Spleen (tissue), 7 donors: ENCODE measurements at regions not wholly inside any gene's neighbourhood (a gene's known extent, or its start where the extent isn't known, plus 50 kb on each side); places are given as distances from the start of the nearest gene placed in this dataset.

Experiments
- POLR2A ChIP-seq, 3 donors: fragments of 450-650 bp; IDR thresholded peaks; one replicate each; pipeline ENCODE4 v1.5.1; 2017; ENCODE audit warnings: antibody characterized with exemption in 3 of 3, mild to moderate bottlenecking in 1 of 3
- TF ChIP-seq, protein P1 (sequence below), 11 experiments: fragments of 200-600 bp in 7 of 11; fragments of 450-650 bp in 4 of 11; sonication (generic) in 4 of 11; IDR thresholded peaks in 8 of 11; conservative IDR thresholded peaks in 3 of 11; 1 replicate in 7 of 11; 2 replicates in 4 of 11; pipeline versions ENCODE4 v1.4.0 to v1.8.0; 2016 to 2021; ENCODE audit warnings: antibody characterized with exemption in 11 of 11, inconsistent platforms in 4 of 11, mild to moderate bottlenecking in 1 of 11
- donor health status: DM: no; HTN: no; CAD: no; lungs with moderate emphysema.
- donor health status: DM: no; HTN: no; CAD: no.
- donor health status: DM: no; HTN: no; CAD: no.

DNA sequence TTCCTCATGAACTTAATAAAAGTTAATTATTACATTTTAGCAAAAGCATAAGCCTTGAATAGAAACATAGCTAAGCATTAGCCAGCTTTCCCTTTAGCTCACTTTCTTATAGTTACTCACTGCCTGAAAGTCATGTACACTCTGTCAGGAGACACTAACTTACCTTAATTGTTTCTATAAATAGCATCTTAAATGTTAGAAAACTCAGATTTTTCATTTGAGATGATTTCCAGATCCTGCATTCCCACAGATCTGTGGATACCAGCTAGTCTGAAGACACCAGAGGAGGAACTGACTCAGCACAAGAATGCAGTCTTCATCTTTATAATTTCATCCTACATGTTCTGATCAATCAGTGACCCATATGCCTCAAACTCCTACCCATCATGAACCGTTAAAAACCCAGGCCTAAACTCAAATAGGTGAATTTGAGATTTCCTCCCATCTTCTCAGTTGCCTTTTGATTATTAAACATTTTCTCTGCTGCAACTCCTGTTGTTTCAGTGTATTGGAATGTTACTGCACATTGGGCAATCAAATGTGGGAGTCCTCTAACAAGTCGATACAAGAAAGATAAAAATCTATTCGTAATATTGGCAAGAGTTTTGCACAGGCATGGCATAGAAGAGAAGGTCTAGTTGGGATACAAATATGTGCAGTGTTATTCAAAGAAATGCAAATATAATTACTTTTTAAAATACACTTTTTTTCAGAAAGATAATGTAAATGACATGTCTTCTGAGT lies 857.4 kb upstream of the CDH2 start:
- no peak for TF ChIP-seq POLR2A (IDR thresholded peaks at IDR 0.05)
- TF ChIP-seq, protein P1, sequence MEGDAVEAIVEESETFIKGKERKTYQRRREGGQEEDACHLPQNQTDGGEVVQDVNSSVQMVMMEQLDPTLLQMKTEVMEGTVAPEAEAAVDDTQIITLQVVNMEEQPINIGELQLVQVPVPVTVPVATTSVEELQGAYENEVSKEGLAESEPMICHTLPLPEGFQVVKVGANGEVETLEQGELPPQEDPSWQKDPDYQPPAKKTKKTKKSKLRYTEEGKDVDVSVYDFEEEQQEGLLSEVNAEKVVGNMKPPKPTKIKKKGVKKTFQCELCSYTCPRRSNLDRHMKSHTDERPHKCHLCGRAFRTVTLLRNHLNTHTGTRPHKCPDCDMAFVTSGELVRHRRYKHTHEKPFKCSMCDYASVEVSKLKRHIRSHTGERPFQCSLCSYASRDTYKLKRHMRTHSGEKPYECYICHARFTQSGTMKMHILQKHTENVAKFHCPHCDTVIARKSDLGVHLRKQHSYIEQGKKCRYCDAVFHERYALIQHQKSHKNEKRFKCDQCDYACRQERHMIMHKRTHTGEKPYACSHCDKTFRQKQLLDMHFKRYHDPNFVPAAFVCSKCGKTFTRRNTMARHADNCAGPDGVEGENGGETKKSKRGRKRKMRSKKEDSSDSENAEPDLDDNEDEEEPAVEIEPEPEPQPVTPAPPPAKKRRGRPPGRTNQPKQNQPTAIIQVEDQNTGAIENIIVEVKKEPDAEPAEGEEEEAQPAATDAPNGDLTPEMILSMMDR (IDR thresholded peaks at IDR 0.05 in 8 of 11, conservative IDR thresholded peaks at IDR 0.05 in 3 of 11) = no peak
